Umbilical cord (tissue), 1 donor: ENCODE measurements at regions not wholly inside any gene's neighbourhood (a gene's known extent, or its start where the extent isn't known, plus 50 kb on each side); places are given as distances from the start of the nearest gene placed in this dataset.
A peak's percentile ranks its signal among the peaks of the same experiment; 100 is the strongest.

ENCODE experiments used
- DNase-seq: peaks from one replicate; pipeline ENCODE4 v3.0.0-alpha.2; 2015; ENCODE audit warnings: low spot score

DNA sequence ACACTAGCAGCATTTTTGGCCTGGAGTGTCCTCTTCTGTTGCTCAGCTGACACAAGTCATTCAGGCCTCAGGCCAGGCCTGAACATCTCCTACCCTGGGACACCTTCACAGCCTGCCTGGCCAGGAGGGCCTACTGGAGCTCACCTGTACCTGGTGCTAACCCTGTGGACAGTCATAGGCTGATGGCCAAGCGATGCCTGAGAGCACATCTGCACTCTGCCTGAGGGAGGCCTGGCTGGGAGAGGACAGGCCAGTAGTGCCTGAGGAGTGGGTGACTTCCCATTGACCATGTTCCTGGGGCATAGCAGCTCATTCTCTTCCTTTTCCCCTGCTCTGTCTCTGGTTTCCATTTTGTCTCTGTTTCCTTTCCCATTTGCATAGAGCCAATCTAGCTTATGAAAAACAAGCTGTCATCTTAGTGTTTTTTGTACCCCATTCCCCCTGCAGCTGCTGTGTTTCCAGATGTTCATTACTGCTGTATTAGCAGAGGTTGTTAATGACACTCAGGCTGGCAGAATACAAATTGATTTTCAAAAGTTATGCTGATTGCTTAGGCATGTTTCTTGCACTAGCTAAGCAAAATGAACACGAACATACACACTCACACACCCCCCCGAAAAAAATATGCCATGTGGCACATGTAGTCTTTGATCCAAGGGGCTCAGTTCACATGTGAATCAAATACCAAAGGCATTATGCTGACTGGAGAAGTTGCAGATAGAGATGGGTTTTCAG lies 149.7 kb upstream of the HS6ST1 start:
- DNase-seq = no peak

DNA sequence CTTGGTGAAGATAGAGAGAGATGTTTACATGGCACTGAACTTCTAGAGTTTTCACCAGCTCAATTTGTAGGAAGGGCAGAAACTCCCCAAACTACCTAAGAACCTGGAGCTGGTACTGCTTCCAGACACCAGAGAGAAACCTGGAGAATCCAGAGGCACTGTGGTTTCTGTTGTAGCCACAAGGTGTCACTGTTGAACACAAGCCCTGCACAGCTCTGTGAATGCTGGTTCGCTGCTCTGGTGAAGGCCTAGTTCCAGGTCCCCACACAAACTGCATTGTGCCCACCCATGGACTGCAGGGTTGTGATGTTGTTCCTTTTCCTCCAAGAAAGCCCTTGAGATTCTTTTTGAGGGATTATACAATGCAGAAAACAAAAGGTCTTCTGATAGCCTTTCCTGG lies 150.5 kb upstream of the HS6ST1 start:
- DNase-seq = no peak

DNA sequence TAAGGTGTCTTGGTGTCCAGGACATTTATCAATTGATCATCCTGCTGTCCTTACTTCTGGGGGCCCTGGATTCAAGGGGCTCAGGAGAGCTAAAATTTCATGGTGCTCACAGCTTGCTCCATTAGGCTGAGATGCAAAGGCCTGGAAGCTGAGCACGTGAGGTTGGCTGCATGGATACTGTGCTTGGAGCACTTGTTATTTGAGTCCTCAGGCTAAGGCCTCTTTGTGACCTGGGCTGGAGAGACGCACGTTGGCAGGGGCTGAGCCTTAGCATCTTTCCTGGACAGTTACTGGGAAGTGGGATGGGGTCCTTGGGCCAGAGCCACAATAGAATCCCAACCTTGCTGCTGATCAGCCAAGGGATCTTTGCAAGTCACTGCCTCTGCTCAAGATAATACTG lies 151.2 kb upstream of the HS6ST1 start:
- no peak for DNase-seq

DNA sequence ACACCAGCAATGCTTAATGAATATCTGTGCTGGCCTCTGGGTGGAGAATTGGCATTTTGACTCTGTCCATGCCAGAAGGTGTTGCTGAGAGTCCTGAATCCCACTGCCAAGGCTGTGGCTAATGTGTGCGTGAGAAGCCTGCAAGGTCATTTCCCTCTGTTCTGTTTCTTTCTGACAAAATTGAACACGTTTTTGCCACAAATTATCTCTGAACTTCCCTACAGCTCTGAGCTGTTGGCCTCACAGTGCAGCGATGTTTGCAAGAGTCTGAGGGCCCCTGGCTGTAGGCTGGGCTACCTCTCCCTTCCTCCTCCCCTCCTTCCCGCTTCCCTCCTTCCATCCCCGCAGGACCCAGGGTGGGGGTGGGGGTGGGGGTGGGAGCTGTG lies 154.1 kb upstream of the HS6ST1 start:
- DNase-seq = no peak

DNA sequence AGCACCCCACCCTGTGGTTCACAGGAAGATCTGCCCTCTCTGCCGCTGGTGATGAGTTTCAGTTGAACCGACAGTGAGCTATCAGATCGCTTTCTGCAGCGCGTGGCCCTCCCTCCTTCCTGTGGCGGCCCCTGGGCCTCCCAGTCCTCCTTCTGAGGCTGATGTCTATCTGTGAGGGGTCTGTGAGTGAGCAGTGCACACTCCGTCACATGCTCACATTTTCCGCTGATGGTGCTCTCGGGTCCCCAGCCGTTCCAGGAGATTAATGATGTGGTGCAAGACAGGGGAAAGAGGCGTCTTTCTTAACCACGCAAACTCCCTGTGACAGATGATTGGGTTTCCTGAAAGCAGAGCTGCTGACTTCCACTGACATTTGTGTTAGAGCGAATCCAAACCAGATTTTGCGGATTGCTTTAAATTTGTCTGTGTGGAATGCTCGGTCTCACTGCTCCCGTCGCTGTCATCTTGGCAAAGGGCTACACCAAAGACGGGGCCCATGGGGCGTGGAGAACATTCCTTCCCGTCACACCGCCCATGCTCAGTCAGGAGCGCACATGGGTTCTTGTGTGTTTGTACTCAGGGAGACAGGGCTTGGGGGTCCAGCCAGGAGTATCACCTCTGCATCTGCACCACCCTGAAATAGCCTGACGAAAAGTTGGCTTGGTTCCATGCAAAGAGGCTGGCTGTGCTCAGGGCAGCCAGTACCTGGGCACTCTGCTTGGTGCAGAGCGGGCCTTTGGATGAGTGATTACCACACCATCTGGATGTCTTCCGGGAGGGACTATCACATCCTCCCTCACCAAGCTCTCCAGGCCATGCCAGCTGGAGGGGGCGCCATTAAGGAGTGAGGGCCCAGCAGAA lies 154.7 kb upstream of the HS6ST1 start:
- peak; percentile 92 for DNase-seq

DNA sequence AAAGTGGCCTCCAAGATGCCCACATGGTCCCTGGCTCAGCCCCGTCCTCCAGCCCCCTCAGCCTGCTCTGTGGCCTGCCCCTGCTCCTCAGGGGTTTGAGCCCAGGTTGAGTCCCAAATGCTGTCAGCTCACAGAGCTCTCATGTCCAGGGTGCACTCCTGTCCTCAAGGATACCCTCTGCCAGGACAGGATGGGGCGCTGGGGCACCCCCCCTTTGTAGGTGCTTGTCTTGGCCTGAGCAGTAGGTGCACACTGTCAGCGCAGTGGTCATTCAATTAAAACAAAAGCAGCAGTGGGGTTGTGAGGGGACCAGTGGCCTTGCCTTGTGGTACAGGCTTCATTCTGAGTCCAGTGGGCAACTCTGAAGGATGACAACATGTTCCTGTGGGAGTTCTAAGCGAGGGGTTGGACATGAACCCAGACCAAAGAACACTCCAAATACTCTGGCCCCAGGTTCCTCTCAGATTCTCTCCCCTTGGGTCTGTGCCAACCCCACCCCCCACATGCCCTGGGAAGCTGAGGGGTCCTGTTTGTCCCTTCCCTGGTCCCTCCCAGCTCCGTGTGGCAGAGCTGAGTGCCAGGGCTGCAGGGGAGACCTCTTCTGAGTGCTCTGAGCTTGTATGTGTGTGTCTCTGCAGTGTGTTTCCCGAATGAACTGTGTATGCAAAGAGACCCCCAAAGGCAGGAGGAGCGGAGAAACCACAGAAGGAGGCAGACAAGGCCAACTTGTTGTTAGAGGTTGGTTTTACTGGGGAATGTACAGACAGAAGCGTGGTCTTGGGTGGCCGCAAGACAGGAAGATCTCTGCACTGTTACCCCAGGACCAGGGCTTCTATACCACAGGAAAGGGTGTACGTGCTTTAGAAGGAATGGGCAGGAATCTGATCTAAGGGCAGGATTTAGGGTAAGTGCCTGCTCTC lies 155.6 kb upstream of the HS6ST1 start:
- DNase-seq = no peak

DNA sequence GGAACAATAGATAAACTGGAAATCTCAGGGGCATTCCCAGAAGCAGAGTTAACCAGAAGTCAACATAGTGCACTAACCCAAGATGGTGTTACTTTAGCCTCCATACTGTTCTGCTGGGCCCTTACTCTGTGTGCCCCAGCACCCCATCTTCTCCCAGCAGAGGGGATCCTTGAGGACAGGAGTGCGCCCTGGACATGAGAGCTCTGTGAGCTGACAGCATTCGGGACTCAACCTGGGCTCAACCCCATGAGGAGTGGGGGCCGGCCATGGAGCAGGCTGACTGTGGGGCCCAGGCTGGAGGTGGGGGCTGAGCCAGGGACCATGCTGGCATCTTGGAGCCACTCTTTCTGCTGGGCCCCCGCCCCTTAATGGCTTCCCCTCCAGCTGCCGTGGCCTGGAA lies 156.3 kb upstream of the HS6ST1 start:
- DNase-seq = no peak

DNA sequence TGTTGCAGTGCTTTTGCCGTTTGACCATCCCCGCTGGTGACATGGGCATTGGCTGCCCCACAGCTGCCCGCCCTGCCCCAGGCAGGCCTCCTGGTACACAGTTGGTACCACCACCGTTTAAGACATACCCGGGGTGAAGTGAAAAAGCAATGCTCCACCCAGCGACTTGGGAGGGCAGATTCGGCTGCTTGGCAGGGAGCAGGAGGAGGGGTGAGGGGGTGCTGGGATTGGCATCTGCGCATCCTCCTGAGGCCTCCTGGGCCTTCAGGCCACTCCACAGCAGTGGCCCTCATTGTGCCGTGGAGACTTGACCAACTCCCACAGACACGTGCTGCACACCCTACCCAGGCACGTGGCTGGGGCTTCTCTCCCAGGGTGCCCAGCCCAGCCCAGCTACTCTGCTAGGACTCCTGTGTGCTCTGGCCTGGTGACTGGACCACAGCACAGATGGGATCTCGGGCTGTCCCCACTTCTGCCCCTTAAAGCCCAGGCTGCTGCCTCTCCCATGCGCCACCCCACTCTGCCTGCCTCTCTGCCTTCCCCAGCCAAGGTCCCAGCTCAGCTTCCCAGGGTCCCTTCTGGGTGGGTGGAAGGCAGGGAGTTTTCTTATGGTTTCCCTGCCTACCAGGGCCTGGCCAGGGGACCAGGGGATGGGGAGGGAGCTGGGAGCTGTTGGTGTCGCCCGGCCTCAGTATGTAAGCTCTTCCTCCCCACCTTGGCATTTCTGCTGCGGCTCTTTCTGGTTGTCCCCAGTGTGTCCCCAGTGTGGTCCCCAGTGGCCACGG lies 157.0 kb upstream of the HS6ST1 start:
- DNase-seq = no peak

DNA sequence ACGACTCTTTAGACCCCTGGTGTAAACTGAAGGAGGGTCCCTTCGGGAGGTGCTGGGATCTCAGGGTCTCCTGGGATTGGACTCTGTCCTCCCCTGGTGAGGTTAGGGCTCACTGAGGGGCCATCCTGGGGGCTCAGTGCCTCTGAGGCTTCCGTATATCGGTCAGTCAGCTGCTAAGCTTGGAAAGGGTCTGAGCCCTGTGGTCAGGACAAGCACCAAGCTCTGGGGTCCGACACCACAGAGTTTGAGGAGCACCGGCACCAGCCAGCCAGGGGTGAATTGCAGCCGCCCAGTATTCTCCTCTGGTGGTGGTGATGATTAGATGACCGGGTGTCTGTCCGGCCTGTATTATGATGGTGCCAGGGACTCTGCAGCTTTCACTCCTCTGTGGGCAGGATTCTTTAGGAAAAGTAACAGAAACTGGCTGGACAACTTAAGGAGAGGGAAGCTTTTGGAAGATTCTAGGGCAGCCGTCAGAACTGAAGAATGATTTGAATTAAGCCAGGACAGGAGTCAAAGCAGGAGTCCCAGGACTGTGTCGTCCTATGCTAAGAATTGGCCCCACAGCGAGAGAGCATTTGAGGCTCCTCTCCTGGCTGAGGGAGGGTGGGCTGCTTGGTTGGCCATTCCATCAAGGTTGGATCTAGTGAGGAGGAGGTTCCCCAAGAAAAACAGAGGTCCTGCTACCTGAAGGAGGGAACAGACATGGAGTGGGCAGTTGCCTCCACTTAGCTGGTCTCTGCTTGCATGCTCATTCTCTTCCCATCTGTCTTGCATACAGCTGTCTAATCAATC lies 158.6 kb upstream of the HS6ST1 start:
- DNase-seq = no peak

DNA sequence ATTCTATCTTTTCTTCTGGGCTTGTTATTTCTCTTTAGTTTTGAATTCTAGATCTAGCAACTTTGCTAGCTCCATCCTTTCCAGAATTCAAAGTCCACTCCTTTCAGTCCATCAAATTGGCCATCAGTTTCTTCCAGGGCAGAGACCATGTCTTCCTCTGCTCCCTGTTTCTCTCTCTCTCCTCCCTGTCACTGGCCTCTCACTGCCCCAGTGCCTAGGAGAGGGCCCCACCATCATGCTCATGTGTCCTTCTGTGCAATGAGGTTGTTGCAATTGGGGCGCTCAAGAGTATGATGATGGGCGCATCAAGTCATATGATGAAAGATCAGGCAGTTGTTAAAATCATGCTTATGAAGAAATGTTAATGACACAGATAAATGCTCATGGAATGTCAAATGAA lies 159.2 kb upstream of the HS6ST1 start:
- DNase-seq = no peak

DNA sequence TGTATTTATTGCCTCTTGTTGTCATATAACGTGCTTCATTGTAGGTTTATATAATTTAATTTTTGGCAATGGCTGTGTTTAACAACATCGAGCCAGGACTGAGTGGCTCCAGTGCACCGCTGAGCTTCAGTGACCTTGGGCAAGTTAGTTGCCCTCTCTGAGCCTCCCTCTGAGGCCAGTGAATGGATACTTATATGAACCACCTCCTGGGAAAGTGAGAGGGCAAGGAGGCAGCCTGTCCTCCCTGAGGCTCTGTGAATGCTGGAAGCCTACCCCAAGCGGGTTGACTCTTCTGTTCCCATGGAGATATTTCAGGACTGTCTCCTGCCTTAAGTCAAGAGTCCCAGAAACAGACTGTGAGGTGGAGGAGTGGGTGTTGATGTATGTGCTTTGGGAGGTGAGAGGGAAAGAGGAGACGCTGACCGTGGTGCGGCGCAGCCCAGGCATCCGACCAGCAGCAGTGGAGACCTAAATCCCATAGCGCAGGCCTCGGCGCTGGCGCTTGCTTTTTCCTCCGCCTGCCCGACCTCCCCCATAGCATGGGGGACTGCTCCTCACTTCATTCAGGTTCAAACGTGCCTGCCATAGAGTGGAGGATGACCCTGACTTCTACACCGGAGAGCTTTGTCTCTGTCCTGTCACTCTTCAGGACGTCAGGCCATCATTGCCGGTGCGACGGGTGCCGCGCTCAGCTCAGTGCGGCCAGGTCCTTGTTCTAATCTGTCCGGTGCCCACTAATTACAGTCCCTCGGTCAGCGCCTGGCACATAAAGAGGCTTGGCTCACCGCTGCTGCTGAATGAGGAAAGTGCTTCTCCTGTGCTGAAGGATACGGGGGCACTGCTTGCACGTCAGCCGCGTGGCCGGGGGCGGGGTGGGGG lies 167.3 kb upstream of the HS6ST1 start:
- no peak for DNase-seq

DNA sequence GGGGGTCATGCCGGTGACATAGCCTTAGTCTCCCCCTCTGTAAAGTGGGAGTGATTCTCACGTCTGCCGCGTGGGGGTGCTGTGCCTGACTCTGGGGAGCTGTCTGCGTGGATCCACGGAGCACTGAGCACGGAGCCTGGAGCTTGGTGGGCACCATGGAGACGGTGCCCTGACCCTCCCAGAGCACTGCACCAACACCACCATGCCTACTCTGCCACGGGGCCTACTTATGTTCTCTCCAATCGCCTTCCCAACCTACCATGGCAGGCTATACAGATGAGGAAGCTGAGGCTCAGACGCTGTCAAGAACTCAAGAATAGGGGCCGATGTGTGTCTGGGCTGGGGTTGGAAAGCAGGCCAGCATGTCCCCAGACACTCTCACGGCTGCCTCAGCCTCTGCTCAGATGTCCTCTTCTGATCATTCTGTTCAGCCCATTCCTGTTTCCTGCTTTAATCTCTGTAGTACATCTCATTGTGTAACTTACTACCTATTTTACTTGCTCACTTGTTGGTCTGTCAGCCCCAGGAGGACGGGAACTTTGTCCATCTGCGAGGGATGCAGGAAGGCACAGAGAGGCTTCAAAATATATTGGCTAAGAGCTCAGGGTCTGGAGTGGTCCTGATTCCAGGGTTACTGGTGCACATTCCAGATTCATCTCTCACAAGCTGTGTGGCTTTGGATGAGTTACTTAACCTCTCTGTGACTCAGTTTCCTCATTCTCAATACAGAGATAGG lies 168.1 kb upstream of the HS6ST1 start:
- DNase-seq = no peak

DNA sequence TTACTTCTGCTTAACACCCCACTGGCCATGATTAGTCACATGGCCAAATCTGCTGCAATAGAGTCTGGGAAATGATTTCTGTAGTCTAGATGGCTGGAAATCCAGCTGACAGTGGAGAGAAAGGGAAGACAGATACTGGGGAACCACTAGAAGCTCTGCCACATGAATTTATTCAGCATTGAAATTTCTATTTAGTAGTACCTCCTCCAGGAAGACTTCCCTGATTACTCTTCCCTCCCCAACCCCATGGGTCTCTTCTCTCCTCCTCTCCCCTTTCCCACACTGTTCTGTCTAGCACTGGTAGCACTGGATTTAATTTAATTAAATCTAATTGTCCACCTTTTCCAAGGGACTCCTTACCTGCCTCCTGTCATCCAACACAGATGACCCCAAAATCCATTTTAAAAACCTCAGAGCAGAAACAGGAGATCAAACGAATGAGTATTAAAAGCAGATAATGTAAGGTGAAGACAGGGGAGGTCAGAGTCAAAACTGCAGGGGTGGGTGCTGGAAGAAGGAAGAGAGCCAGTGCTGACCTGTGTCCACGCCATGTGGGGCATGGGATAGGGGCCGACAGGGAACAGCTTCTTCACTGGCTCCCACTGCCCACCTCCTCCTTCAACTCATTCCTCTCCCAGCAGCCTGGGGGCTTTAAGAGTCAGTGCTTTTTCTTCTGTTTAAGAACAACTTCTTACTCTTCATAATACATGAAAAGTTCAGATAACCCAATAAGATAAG lies 169.2 kb upstream of the HS6ST1 start:
- no peak for DNase-seq

DNA sequence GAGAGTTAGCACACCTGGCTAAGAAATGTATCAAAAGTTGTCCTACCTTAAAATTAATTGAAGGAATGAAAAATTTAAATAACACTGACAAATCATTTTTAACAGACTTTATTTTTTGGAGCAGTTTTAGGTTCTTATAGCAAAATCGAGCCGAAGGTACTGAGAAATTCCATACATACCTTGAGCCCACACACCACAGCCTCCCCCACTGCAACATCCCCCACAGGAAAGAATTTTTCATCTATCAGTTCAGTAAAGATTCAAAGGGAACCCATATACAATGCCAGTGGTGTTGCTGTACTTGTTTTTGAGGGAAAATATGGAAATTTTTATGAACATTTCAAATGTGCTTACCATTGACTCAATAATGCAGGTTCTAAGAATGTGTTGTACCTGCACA lies 169.8 kb upstream of the HS6ST1 start:
- DNase-seq = no peak

DNA sequence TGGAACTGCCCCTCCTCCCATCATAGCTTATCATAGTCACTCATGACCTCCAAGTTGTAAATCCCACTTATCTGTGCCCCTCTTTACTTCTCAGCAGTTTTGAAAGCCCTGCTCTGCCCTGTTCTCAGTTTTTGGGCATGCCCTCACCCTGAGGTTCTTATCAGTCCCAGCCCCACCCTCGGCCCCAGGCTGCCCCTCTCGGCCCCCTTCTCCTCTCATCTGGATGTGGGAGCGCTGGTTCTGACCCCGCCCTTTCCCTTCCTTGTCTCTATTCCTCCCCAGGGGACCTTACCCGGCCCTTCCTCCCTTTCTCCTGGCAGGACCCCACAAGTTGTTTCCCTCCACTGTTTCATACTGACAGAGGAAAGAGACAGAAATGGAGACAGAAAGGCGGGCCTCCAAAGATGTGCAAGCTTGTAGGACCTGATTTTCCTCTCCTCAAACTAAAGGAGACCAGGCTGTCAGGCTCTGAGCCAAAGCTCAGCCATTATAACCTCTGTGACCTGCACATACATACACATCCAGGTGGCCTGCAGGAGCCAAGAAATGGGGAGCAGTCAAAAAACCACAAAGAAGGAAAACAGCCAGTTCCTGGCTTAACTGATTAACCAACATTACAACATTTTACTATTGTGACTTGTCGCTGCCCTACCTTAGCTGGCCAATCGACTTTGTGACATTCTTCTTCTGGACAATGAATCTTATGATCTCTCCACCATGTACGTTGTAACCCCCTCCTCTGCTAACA lies 171.0 kb upstream of the HS6ST1 start:
- peak; percentile 46 for DNase-seq

DNA sequence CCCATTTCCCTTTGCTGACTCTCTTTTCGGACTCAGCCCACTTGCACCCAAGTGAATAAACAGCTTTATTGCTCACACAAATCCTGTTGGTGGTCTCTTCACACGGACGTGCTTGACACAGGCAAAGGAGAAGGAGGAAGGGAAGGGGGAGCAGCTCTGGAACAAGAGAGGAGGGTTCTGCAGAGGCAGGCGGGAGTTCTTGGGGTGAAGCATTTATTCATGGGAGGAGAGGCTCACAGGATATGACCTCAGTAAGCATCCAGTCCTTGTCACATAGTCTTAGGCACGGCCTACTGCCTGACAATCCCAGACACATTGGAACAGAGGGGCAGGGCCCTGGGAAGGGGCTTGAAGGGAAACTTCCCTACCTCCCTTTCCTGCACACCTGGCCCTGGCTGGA lies 171.7 kb upstream of the HS6ST1 start:
- no peak for DNase-seq
